Renal cortical epithelial cell (primary cell): ENCODE measurements at regions not wholly inside any gene's neighbourhood (a gene's known extent, or its start where the extent isn't known, plus 50 kb on each side); places are given as distances from the start of the nearest gene placed in this dataset.
A peak's percentile ranks its signal among the peaks of the same experiment; 100 is the strongest.

Source experiments
- DNase-seq: peaks from one replicate; pipeline ENCODE4 v3.0.0-alpha.2; 2011; ENCODE audit warnings: low read depth

- DNase-seq, result no peak
Observed at GRCh38 chr2:12113412-12113811, 367.0 kb downstream of the LPIN1 start.

- DNase-seq, result no peak
Observed at GRCh38 chr2:12114816-12115215, 368.4 kb downstream of the LPIN1 start.

GRCh38 chr2:12116228-12116750, 369.9 kb downstream of the LPIN1 start:
- DNase-seq, result no peak

DNA sequence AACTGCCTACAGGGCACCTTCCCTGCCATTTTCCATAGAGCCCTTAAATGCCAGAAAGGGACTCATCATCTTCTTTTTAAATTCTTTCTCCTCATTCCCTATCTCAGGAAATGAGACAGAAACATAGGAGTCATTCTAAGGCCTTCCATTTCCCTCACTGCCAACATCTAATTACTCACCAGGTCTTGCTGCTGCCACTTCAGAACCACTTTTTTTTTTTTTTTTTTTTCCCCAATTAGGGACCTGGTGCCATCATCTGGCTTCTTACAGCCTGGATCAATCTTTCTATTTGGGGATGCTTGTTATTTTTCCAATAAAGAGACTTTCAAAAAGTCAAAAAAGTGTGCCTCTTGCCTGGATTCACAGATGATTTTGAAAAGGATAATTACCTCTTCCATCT, 373.4 kb downstream of the LPIN1 start:
- no peak for DNase-seq

- no peak for DNase-seq
Observed at GRCh38 chr2:12120281-12121150, 374.1 kb downstream of the LPIN1 start.

DNA sequence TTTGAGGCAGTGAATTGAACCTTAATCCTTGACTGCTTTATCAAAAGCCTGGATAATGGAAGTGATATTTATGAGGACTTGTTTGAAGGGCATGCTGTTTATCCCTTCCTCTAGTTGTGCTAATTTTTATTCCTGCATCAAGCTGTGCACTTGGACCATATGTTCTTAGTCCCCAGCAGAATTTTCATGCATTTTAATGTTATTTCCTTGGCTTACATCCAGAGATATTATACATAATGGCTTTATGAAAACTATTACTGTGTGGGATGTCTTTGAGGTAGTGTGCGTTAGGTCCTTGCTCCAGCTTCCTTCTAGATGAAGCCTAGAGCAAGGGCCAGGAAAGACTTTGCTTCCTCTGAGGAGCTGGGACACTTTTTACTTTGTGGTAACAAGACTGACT, 378.4 kb downstream of the LPIN1 start:
- DNase-seq, result no peak

GRCh38 chr2:12126318-12126717, 379.9 kb downstream of the LPIN1 start:
- no peak for DNase-seq

GRCh38 chr2:12127638-12128037, 381.2 kb downstream of the LPIN1 start:
- DNase-seq, result no peak

- peak; percentile 29 for DNase-seq
Observed at GRCh38 chr2:12131975-12132374, 385.5 kb downstream of the LPIN1 start.

- DNase-seq, result no peak
Observed at GRCh38 chr2:12141618-12142258, 395.3 kb downstream of the LPIN1 start.

GRCh38 chr2:12151716-12152115, 405.3 kb downstream of the LPIN1 start:
- no peak for DNase-seq

GRCh38 chr2:12152888-12153287, 406.5 kb downstream of the LPIN1 start:
- DNase-seq, result no peak

DNA sequence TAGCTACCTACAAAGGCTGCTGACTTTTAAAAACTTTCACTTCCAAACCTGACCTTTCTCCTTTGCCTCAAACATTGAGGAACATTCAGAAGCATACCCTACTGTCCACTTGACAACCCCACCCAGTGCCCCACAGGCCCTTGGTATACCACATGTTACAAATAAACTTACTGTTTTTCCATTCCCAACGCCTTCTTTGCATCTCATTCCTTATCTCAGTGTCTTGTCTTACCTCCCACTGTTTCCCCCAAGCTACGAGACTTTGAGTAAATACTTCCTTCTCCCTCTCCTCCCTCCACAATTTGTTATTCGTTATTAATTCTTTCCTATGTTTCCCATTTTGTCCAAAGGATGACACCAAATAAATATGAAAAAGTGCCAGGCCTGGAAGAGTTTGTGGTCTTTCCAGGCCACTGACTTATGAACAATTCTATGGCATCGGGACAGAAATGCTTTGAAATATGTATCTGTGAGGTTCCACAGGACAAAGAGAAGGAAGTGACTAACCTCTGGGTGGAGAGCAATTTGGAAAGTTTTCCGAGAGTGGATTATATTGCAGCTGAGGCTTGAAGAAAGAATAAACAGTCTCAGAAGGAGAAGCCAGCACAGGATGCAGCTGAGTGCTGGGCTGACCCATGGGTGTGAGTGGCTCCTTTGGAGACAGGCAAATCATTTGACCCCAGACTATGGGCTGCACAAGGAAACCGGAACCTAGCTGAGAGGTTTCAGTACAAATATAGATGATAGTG, 409.0 kb downstream of the LPIN1 start:
- DNase-seq, result no peak

GRCh38 chr2:12156349-12156748, 409.9 kb downstream of the LPIN1 start:
- no peak for DNase-seq

- no peak for DNase-seq
Observed at GRCh38 chr2:12161085-12161484, 414.7 kb downstream of the LPIN1 start.

GRCh38 chr2:12162269-12163247, 416.1 kb downstream of the LPIN1 start:
- no peak for DNase-seq

DNA sequence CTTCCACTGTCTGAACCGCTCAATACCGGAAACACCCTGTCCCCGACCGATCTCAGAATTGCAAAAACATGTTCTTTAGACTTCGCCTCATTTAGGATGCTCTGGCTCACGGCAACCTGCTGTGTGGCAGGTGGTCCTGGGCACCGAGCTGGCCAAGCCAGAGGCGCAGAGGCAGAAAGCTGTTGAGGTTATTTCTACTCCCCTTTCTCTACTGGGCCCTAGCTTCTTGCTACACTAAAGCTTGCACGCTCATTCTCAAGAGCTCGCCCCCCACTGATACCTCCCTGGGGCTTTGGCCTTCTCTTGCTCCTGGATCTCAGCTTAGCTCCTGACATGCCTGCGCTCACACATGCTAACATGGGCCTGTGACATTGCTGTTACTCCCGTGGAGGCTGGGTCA, 417.4 kb downstream of the LPIN1 start:
- DNase-seq, result no peak

GRCh38 chr2:12164689-12165088, 418.3 kb downstream of the LPIN1 start:
- no peak for DNase-seq

- no peak for DNase-seq
Observed at GRCh38 chr2:12167525-12168317, 421.3 kb downstream of the LPIN1 start.

- DNase-seq, result no peak
Observed at GRCh38 chr2:12168354-12168753, 421.9 kb downstream of the LPIN1 start.
